AG10803 (cell line): ENCODE measurements at regions not wholly inside any gene's neighbourhood (a gene's known extent, or its start where the extent isn't known, plus 50 kb on each side); places are given as distances from the start of the nearest gene placed in this dataset.

Experiments used
- DNase-seq: peaks from one replicate; pipeline ENCODE4 v3.0.0; 2010; ENCODE audit warnings: low read depth
- H3K4me3 ChIP-seq: 2 replicates; pipeline ENCODE4 v1.5.1; 2011; ENCODE audit warnings: mild to moderate bottlenecking, low read length, control low read depth
- TF ChIP-seq, protein P1 (sequence below): conservative IDR thresholded peaks from 2 replicates; pipeline ENCODE4 v1.5.1; 2011; ENCODE audit warnings: mild to moderate bottlenecking, low read length, control low read depth, inconsistent platforms

DNA sequence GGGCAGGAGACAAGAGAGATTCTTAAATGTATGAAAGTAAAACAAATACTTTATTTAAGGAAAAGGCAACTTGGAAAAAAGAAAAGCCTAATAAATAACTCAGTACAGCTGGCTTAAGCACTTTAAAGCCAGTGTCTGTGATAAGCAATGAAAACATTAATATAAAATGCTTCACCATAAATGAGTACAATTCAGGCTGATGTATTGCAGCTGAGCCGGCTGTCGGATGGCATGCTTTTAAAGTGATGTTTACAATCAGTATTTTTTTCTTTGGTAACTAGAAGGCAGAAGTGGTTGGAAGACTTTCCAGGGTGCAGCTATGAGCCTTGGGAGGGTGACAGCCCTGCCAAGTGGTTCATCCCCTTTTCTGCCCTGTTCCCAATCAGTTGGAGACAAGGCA is 58.7 kb upstream of the CELF4 start:
- no peak for DNase-seq
- TF ChIP-seq, protein P1, sequence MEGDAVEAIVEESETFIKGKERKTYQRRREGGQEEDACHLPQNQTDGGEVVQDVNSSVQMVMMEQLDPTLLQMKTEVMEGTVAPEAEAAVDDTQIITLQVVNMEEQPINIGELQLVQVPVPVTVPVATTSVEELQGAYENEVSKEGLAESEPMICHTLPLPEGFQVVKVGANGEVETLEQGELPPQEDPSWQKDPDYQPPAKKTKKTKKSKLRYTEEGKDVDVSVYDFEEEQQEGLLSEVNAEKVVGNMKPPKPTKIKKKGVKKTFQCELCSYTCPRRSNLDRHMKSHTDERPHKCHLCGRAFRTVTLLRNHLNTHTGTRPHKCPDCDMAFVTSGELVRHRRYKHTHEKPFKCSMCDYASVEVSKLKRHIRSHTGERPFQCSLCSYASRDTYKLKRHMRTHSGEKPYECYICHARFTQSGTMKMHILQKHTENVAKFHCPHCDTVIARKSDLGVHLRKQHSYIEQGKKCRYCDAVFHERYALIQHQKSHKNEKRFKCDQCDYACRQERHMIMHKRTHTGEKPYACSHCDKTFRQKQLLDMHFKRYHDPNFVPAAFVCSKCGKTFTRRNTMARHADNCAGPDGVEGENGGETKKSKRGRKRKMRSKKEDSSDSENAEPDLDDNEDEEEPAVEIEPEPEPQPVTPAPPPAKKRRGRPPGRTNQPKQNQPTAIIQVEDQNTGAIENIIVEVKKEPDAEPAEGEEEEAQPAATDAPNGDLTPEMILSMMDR = no peak
- H3K4me3 ChIP-seq = no peak overlapping the region

DNA sequence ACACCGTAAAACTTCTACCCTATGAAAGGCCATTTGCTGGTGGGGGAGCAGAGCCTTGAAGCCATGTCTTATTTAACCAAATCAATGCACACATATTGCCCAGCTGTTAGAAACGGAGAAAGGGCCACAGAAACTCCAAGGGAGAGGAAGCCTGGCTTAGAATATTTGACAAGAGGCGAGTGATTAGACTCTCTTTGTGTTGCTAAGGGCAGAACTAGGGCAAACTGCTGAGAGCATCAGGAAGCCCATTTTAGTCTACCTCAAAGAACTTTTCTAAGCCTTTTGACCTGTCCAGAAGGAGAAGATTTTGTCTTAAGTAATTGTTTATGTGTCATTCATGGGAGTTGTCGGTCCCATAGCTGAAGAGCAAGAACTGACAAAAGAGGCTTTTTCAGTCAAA is 54.4 kb upstream of the CELF4 start:
- DNase-seq = no peak
- TF ChIP-seq, protein P1 = no peak

DNA sequence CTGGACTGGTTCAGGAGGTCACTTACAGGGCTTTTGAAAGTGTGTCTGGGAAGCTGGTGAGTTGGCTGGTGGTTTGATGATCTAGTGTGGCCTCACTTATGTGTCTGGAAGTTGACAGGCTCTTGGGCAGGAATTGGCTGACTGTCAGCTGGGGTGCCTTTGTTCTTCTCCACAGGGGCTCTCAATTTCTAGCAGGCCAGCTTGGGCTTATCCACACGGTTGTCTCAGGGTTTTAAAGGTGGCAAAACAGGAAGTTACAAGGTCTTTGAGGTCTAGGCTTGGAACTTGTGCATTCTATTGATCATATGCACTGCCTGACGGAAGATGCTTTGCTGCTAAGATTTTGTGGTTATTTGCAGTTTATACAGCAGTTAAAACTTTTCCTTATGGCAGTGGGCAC is 52.0 kb upstream of the CELF4 start:
- TF ChIP-seq, protein P1 = no peak
- no peak for DNase-seq

More for the DNA sequence above, 54.4 kb upstream of the CELF4 start:
- no peak overlapping the region for H3K4me3 ChIP-seq

More for the DNA sequence above, 52.0 kb upstream of the CELF4 start:
- H3K4me3 ChIP-seq = no peak overlapping the region
